Upper lobe of left lung (tissue), 4 donors: ENCODE measurements at regions not wholly inside any gene's neighbourhood (a gene's known extent, or its start where the extent isn't known, plus 50 kb on each side); places are given as distances from the start of the nearest gene placed in this dataset.

Source experiments
- CTCF ChIP-seq, 6 experiments: fragments of 450-650 bp in 4 of 6; fragments of 200-600 bp in 2 of 6; sonication (generic) in 2 of 6; IDR thresholded peaks; one replicate each; pipeline ENCODE4 v1.5.1; 2016 to 2019; ENCODE audit warnings: antibody characterized with exemption in 6 of 6
- EP300 ChIP-seq, 4 donors: sonication (generic); formaldehyde crosslinking; IDR thresholded peaks; one replicate each; pipeline ENCODE4 v1.5.1; 2017; ENCODE audit warnings: antibody characterized with exemption in 4 of 4, control low read depth in 2 of 4

- TF ChIP-seq EP300 (IDR thresholded peaks at IDR 0.05) (no peak), CTCF (IDR thresholded peaks at IDR 0.05) (no peak)
Measured at GRCh38 chr11:11045156-11045930, 187.5 kb upstream of the ZBED5 start.
